ENCODE measurements at regions not wholly inside any gene's neighbourhood (a gene's known extent, or its start where the extent isn't known, plus 50 kb on each side); places are given as distances from the start of the nearest gene placed in this dataset.

DNA sequence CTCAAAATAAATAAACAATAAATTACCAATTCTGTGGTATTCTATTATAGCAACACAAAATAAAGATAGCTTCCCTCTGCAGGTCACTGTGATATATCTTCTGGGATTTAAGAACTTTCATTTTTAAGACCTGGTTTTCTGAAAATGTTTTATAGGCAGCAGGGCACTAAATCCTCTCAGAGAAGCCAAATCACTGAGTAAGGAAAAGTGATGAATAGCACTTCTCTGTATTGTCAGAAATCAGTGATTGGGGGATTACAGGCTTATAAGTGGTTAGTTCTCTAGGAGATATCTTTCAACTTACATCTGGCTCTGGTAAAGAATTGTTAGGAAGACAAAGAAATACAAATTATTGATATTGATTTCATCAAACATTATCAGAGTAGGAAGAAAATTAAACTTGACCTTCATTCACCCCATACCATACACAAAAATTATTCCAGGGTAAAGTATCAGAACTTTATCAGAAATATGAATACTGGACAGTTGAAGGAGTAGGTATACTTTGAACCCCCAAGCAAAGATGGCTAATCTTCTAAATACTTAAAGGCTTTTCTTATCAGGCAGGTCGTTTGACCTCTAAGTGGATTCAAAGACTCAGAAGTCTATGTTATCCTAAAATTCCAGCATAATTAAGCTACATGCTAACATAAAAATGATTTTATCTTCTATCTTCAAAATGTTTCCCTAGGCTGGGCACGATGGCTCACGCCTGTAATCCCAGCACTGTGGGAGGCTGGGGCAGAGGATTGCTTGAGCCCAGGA is 81.6 kb upstream of the USP9X start:
- Histone ChIP-seq H3K23ac (ENCODE audit: low read length) (no peak overlapping the region), H3K9ac (ENCODE audit: low read length) (no peak overlapping the region), H2BK120ac (ENCODE audit: insufficient read depth, low read length, poor library complexity) (no peak overlapping the region), H2BK12ac (ENCODE audit: low read length) (no peak overlapping the region), H4K8ac (ENCODE audit: low read depth, low read length) (no peak overlapping the region), H4K91ac (ENCODE audit: low read depth, low read length) (no peak overlapping the region), H3K4ac (ENCODE audit: low read depth, low read length) (no peak overlapping the region), H3K14ac (ENCODE audit: low read length) (no peak overlapping the region), H2BK5ac (ENCODE audit: low read depth, low read length, poor library complexity) (no peak overlapping the region), H3K27ac (ENCODE audit: low read depth, low read length) (no peak overlapping the region), H3K4me3 (ENCODE audit: low read depth, low read length) (no peak overlapping the region), H2AFZ (ENCODE audit: insufficient read depth, low read length, poor library complexity) (no peak overlapping the region), H3K79me1 (ENCODE audit: low read length) (no peaks in the 10 kb centered on the region), H3K4me1 (ENCODE audit: control insufficient read depth in 1 of 2, insufficient read depth in 2 of 2, low read length in 2 of 2) (no peaks in the 10 kb centered on the region), H2AK5ac (ENCODE audit: low read length) (no peak overlapping the region), H3K36me3 (ENCODE audit: control insufficient read depth in 1 of 2, insufficient read depth in 2 of 2, low read length in 2 of 2) (no peaks in the 10 kb centered on the region), H3K79me2 (ENCODE audit: control insufficient read depth, insufficient read depth, low read length, poor library complexity) (no peaks in the 10 kb centered on the region), H3K4me2 (ENCODE audit: low read length) (no peak overlapping the region), H4K12ac (ENCODE audit: low read depth, low read length) (no peak overlapping the region), H3K18ac (ENCODE audit: low read length) (no peak overlapping the region), H3K9me3 (ENCODE audit: insufficient read depth, low read depth, low read length) (no peaks in the 10 kb centered on the region), H3K27me3 (ENCODE audit: insufficient read depth, low read length) (no peaks in the 10 kb centered on the region)
- WGBS (ENCODE audit: extremely low coverage, insufficient coverage, insufficient read length): no CpG with 5 or more reads among the region's 3 CpGs
- DNase-seq: no peak

DNA sequence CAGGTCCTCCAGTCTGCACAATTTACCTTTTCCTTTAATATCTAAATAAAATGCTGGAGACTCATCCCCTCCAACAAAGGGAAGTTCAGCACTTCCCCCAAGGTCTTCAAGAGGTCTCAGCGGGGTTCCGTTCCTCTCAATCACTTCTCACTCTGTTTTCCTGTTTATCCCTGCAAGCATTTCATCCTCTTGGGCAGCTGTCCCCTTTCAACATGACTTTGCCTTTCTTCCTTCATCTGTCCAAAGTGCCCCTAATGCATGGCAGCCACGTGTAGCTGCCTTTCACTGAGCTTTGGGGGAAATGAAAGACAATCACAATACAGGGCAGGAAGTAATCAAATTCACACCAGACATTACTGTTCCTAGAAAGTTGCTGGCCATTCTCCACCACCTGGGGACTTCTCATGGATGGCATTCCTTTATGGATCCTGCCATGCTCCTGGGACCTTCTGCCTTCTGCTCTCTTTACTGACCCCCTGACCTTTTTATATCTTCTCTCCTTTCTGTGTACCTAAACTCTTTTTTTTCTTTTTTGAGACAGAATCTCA is 79.7 kb upstream of the USP9X start:
- no CpG with 5 or more reads among the region's 3 CpGs for WGBS (ENCODE audit: extremely low coverage, insufficient coverage, insufficient read length)
- no peaks in the 10 kb centered on the region for H3K9me3 ChIP-seq (ENCODE audit: insufficient read depth, low read depth, low read length)

DNA sequence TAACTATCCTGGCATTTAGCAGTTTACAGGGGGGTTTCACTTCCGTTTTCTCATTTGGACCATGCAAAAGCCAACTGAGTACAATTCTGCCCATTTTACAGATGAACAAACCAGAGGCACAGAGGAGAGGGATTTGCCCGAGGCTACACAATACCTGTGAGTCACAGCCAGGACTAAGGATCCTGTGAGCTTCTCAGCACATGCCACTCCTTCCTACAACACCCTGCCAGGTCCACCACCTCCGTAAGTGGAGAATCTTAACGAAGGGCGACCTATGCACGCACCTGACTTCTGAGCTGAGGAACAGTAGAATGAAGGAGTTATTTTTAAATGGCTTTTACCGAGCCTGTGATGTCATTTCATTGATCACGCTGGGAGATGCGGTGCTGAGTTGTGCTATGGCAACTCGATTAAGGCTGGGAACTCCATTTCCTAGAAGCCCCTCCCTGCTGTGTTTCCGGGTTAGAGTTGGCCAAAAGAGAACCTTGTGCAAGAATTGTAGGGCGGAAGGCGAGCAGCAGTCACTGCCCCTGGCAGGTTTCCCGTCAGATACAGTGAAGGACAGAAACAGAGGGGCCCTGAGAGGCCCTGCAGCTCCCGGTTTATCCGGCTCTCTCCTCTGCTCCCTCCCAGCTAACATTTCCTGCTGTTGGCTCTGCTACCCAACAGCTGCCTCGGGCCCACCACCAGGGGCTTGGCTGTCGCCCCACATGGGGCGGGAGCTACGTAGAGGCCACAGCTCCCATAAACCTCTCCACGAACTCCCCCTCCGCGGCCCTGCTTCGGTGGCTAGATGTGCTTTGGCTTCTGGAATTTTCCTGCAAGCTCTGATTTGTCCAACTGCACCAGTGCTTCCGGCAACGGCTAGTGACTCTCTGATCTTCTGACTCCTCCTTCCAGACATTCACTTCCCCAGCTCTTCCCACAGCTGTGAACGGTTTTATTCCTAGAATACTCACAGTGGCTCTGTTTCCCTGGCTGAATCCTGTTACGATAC is 75.1 kb upstream of the USP9X start:
- H3K4me3 ChIP-seq (ENCODE audit: low read depth, low read length): no peak overlapping the region
- H2BK120ac ChIP-seq (ENCODE audit: insufficient read depth, low read length, poor library complexity): no peak overlapping the region
- no peaks in the 10 kb centered on the region for H3K36me3 ChIP-seq (ENCODE audit: control insufficient read depth in 1 of 2, insufficient read depth in 2 of 2, low read length in 2 of 2)
- no peak overlapping the region for H2BK12ac ChIP-seq (ENCODE audit: low read length)
- H3K79me2 ChIP-seq (ENCODE audit: control insufficient read depth, insufficient read depth, low read length, poor library complexity): no peaks in the 10 kb centered on the region
- no peak overlapping the region for H4K91ac ChIP-seq (ENCODE audit: low read depth, low read length)
- no peak overlapping the region for H3K4ac ChIP-seq (ENCODE audit: low read depth, low read length)
- no peak overlapping the region for H2AK5ac ChIP-seq (ENCODE audit: low read length)
- H3K27ac ChIP-seq (ENCODE audit: low read depth, low read length): no peak overlapping the region
- H3K4me1 ChIP-seq (ENCODE audit: control insufficient read depth in 1 of 2, insufficient read depth in 2 of 2, low read length in 2 of 2): peaks cover 0 to 2% of the 10 kb centered on the region in 2 experiments
- peak overlapping the region; percentile 36 for H4K12ac ChIP-seq (ENCODE audit: low read depth, low read length)
- H2AFZ ChIP-seq (ENCODE audit: insufficient read depth, low read length, poor library complexity): peak overlapping the region; percentile 23
- no peaks in the 10 kb centered on the region for H3K27me3 ChIP-seq (ENCODE audit: insufficient read depth, low read length)
- H2BK5ac ChIP-seq (ENCODE audit: low read depth, low read length, poor library complexity): no peak overlapping the region
- H3K9me3 ChIP-seq (ENCODE audit: insufficient read depth, low read depth, low read length): no peaks in the 10 kb centered on the region
- no peaks in the 10 kb centered on the region for H3K79me1 ChIP-seq (ENCODE audit: low read length)
- H4K8ac ChIP-seq (ENCODE audit: low read depth, low read length): peak overlapping the region; percentile 83
- DNase-seq: peak; percentile 61 to 75
- WGBS (ENCODE audit: extremely low coverage, insufficient coverage, insufficient read length): no CpG with 5 or more reads among the region's 28 CpGs
- H3K18ac ChIP-seq (ENCODE audit: low read length): no peak overlapping the region
- H3K4me2 ChIP-seq (ENCODE audit: low read length): no peak overlapping the region
- H3K9ac ChIP-seq (ENCODE audit: low read length): no peak overlapping the region
- no peak overlapping the region for H3K23ac ChIP-seq (ENCODE audit: low read length)
- no peak overlapping the region for H3K14ac ChIP-seq (ENCODE audit: low read length)

More for the DNA sequence above, 79.7 kb upstream of the USP9X start:
- DNase-seq: no peak
- peak overlapping the region; percentile 14 for H4K91ac ChIP-seq (ENCODE audit: low read depth, low read length)
- H2AK5ac ChIP-seq (ENCODE audit: low read length): no peak overlapping the region
- H4K12ac ChIP-seq (ENCODE audit: low read depth, low read length): no peak overlapping the region
- H3K9ac ChIP-seq (ENCODE audit: low read length): no peak overlapping the region
- no peaks in the 10 kb centered on the region for H3K36me3 ChIP-seq (ENCODE audit: control insufficient read depth in 1 of 2, insufficient read depth in 2 of 2, low read length in 2 of 2)
- H3K23ac ChIP-seq (ENCODE audit: low read length): no peak overlapping the region
- no peak overlapping the region for H3K27ac ChIP-seq (ENCODE audit: low read depth, low read length)
- H2BK5ac ChIP-seq (ENCODE audit: low read depth, low read length, poor library complexity): no peak overlapping the region
- H2AFZ ChIP-seq (ENCODE audit: insufficient read depth, low read length, poor library complexity): no peak overlapping the region
- H3K4me1 ChIP-seq (ENCODE audit: control insufficient read depth in 1 of 2, insufficient read depth in 2 of 2, low read length in 2 of 2): peaks cover 0 to 2% of the 10 kb centered on the region in 2 experiments
- no peak overlapping the region for H3K4ac ChIP-seq (ENCODE audit: low read depth, low read length)
- no peak overlapping the region for H3K14ac ChIP-seq (ENCODE audit: low read length)
- H3K4me3 ChIP-seq (ENCODE audit: low read depth, low read length): no peak overlapping the region
- no peaks in the 10 kb centered on the region for H3K79me2 ChIP-seq (ENCODE audit: control insufficient read depth, insufficient read depth, low read length, poor library complexity)
- H2BK120ac ChIP-seq (ENCODE audit: insufficient read depth, low read length, poor library complexity): no peak overlapping the region
- no peak overlapping the region for H3K18ac ChIP-seq (ENCODE audit: low read length)
- H2BK12ac ChIP-seq (ENCODE audit: low read length): no peak overlapping the region
- H3K79me1 ChIP-seq (ENCODE audit: low read length): no peaks in the 10 kb centered on the region
- H3K4me2 ChIP-seq (ENCODE audit: low read length): no peak overlapping the region
- H4K8ac ChIP-seq (ENCODE audit: low read depth, low read length): no peak overlapping the region
- no peaks in the 10 kb centered on the region for H3K27me3 ChIP-seq (ENCODE audit: insufficient read depth, low read length)

DNA sequence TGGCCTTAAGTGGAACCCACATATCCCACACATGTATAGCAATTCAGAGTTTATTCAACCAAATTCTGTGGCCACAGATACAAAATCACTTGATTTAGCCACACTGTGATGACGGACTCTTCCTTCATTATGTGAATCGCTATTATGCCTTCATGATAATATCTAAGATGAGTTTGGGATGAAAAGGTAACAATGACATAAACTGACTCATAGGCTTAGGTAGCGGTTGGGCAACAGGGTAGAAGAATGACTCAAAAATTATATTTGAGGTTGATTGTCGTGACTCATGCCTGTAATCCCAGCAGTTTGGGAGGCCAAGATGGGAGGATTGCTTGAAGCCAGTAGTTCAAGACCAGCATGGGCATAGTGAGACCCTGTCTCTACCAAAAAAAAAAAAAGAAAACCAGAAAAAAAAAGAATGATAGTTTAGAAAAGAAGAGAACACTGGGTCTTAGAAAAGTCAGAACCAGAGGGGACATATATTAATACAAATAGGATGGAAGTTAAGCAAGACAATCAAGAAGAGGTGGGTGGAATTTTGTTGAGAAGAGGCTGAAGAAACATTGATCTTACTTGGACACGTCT is 70.4 kb upstream of the USP9X start:
- Histone ChIP-seq H3K4me1 (ENCODE audit: control insufficient read depth in 1 of 2, insufficient read depth in 2 of 2, low read length in 2 of 2) (peaks cover 0 to 1% of the 10 kb centered on the region in 2 experiments), H3K4ac (ENCODE audit: low read depth, low read length) (no peak overlapping the region), H3K23ac (ENCODE audit: low read length) (no peak overlapping the region), H3K4me2 (ENCODE audit: low read length) (no peak overlapping the region), H3K4me3 (ENCODE audit: low read depth, low read length) (no peak overlapping the region), H4K8ac (ENCODE audit: low read depth, low read length) (no peak overlapping the region), H2BK120ac (ENCODE audit: insufficient read depth, low read length, poor library complexity) (no peak overlapping the region), H3K27me3 (ENCODE audit: insufficient read depth, low read length) (no peaks in the 10 kb centered on the region), H3K14ac (ENCODE audit: low read length) (no peak overlapping the region), H3K79me2 (ENCODE audit: control insufficient read depth, insufficient read depth, low read length, poor library complexity) (no peaks in the 10 kb centered on the region), H2BK12ac (ENCODE audit: low read length) (no peak overlapping the region), H4K91ac (ENCODE audit: low read depth, low read length) (no peak overlapping the region), H3K27ac (ENCODE audit: low read depth, low read length) (no peak overlapping the region), H3K79me1 (ENCODE audit: low read length) (no peaks in the 10 kb centered on the region), H3K9ac (ENCODE audit: low read length) (no peak overlapping the region), H3K9me3 (ENCODE audit: insufficient read depth, low read depth, low read length) (no peaks in the 10 kb centered on the region), H2AK5ac (ENCODE audit: low read length) (no peak overlapping the region), H3K36me3 (ENCODE audit: control insufficient read depth in 1 of 2, insufficient read depth in 2 of 2, low read length in 2 of 2) (no peaks in the 10 kb centered on the region), H2BK5ac (ENCODE audit: low read depth, low read length, poor library complexity) (no peak overlapping the region), H4K12ac (ENCODE audit: low read depth, low read length) (no peak overlapping the region), H3K18ac (ENCODE audit: low read length) (no peak overlapping the region), H2AFZ (ENCODE audit: insufficient read depth, low read length, poor library complexity) (no peak overlapping the region)
- no CpG with 5 or more reads among the region's 5 CpGs for WGBS (ENCODE audit: extremely low coverage, insufficient coverage, insufficient read length)
- peak; percentile 27 to 64 for DNase-seq

Measured in trophoblast cell (in vitro differentiated cells and primary cell).